H9 (cell line): ENCODE measurements at regions not wholly inside any gene's neighbourhood (a gene's known extent, or its start where the extent isn't known, plus 50 kb on each side); places are given as distances from the start of the nearest gene placed in this dataset.

Experiments used
- DNase-seq: peaks from one replicate; pipeline ENCODE4 v3.0.0-alpha.2; 2017
- H2AFZ ChIP-seq: one replicate; pipeline ENCODE4 v1.6.1; 2013; ENCODE audit warnings: mild to moderate bottlenecking, low read length, control low read depth, moderate library complexity
- H2AK5ac ChIP-seq: 2 replicates; pipeline ENCODE4 v1.6.1; 2013; ENCODE audit warnings: low read length, control low read depth, mixed read lengths; ENCODE audit not compliant: insufficient read length
- H2BK120ac ChIP-seq: one replicate; pipeline ENCODE4 v1.6.1; 2013; ENCODE audit warnings: low read depth, mild to moderate bottlenecking, low read length, control low read depth, inconsistent platforms; ENCODE audit not compliant: poor library complexity, severe bottlenecking
- H2BK12ac ChIP-seq: 2 replicates; pipeline ENCODE4 v1.6.1; 2013; ENCODE audit warnings: low read length, control low read depth, mixed read lengths, low read depth; ENCODE audit not compliant: insufficient read length
- H2BK15ac ChIP-seq: 2 replicates; pipeline ENCODE4 v1.6.1; 2013; ENCODE audit warnings: low read depth, low read length, control low read depth
- H2BK20ac ChIP-seq: one replicate; pipeline ENCODE4 v1.6.1; 2013; ENCODE audit warnings: low read depth, mild to moderate bottlenecking, low read length, control low read depth, inconsistent platforms; ENCODE audit not compliant: poor library complexity, severe bottlenecking
- H2BK5ac ChIP-seq: 2 replicates; pipeline ENCODE4 v1.6.1; 2013; ENCODE audit warnings: low read length, control low read depth, mixed read lengths; ENCODE audit not compliant: insufficient read length
- H3K14ac ChIP-seq: 2 replicates; pipeline ENCODE4 v1.6.1; 2013; ENCODE audit warnings: low read length, control low read depth; ENCODE audit not compliant: insufficient read depth
- H3K18ac ChIP-seq: 2 replicates; pipeline ENCODE4 v1.6.1; 2013; ENCODE audit warnings: low read depth, mild to moderate bottlenecking, mixed read lengths, low read length, control low read depth; ENCODE audit not compliant: insufficient read length
- H3K23ac ChIP-seq: 2 replicates; pipeline ENCODE4 v1.6.1; 2013; ENCODE audit warnings: low read length, control low read depth, mixed read lengths, low read depth; ENCODE audit not compliant: insufficient read length
- H3K23me2 ChIP-seq: 2 replicates; pipeline ENCODE4 v1.6.1; 2013; ENCODE audit warnings: low read depth, mild to moderate bottlenecking, mixed read lengths, low read length, control low read depth; ENCODE audit not compliant: insufficient read length, poor library complexity, severe bottlenecking
- H3K27ac ChIP-seq: 2 replicates; pipeline ENCODE4 v1.5.1; 2013; ENCODE audit warnings: low read length, control low read depth, mixed read lengths, low read depth; ENCODE audit not compliant: insufficient read length
- H3K27me3 ChIP-seq: 2 replicates; pipeline ENCODE4 v1.6.1; 2013; ENCODE audit warnings: low read length, control low read depth, inconsistent platforms; ENCODE audit not compliant: insufficient read depth
- H3K4ac ChIP-seq: 2 replicates; pipeline ENCODE4 v1.6.1; 2013; ENCODE audit warnings: low read depth, mild to moderate bottlenecking, control low read depth, inconsistent platforms, low read length, moderate library complexity
- H3K4me1 ChIP-seq: 2 replicates; pipeline ENCODE4 v1.6.1; 2013; ENCODE audit warnings: low read length, control low read depth, inconsistent platforms; ENCODE audit not compliant: insufficient read depth
- H3K4me2 ChIP-seq: 2 replicates; pipeline ENCODE4 v1.6.1; 2013; ENCODE audit warnings: low read length, control low read depth, mixed read lengths; ENCODE audit not compliant: insufficient read length, insufficient read depth
- H3K56ac ChIP-seq: 2 replicates; pipeline ENCODE4 v1.6.1; 2013; ENCODE audit warnings: low read depth, mild to moderate bottlenecking, mixed read lengths, low read length, control low read depth; ENCODE audit not compliant: insufficient read length
- H3K79me1 ChIP-seq: 2 replicates; pipeline ENCODE4 v1.6.1; 2013; ENCODE audit warnings: low read depth, mild to moderate bottlenecking, moderate library complexity, low read length, control low read depth, inconsistent platforms; ENCODE audit not compliant: insufficient read depth, poor library complexity, severe bottlenecking
- H3K79me2 ChIP-seq: 2 replicates; pipeline ENCODE4 v1.6.1; 2013; ENCODE audit warnings: low read length, control low read depth, inconsistent platforms; ENCODE audit not compliant: insufficient read depth
- H3K9ac ChIP-seq: 2 replicates; pipeline ENCODE4 v1.6.1; 2013; ENCODE audit warnings: low read length, control low read depth, mixed read lengths; ENCODE audit not compliant: insufficient read length; ENCODE audit errors: extremely low read depth
- H3K9me3 ChIP-seq: one replicate; pipeline ENCODE4 v1.6.1; 2013; ENCODE audit warnings: low read depth, low read length, inconsistent platforms; ENCODE audit not compliant: control insufficient read depth
- H3T11ph ChIP-seq: one replicate; pipeline ENCODE4 v1.6.1; 2013; ENCODE audit warnings: mild to moderate bottlenecking, low read length, control low read depth, inconsistent platforms
- H4K20me1 ChIP-seq: one replicate; pipeline ENCODE4 v1.6.1; 2013; ENCODE audit not compliant: control insufficient read depth, insufficient read length, insufficient read depth
- H4K5ac ChIP-seq: 2 replicates; pipeline ENCODE4 v1.6.1; 2013; ENCODE audit warnings: low read depth, mild to moderate bottlenecking, mixed read lengths, low read length, control low read depth; ENCODE audit not compliant: insufficient read length
- H4K8ac ChIP-seq: replicated peaks from 2 replicates; pipeline ENCODE4 v1.6.1; 2013; ENCODE audit warnings: low read length, control low read depth, mixed read lengths, low read depth; ENCODE audit not compliant: insufficient read length
- H4K91ac ChIP-seq: 2 replicates; pipeline ENCODE4 v1.6.1; 2013; ENCODE audit warnings: low read depth, mild to moderate bottlenecking, moderate library complexity, mixed read lengths, low read length, control low read depth; ENCODE audit not compliant: insufficient read length
- H3K27ac Mint-ChIP-seq, 3 experiments: 2 replicates in 2 of 3; 3 replicates in 1 of 3; pipeline ENCODE4 v1.8.0; 2020 to 2021; ENCODE audit warnings: mixed read lengths in 3 of 3, mild to moderate bottlenecking in 1 of 3, moderate library complexity in 1 of 3
- H3K27me3 Mint-ChIP-seq: 2 replicates; pipeline ENCODE4 v1.8.0; 2021; ENCODE audit warnings: low read depth, mild to moderate bottlenecking, moderate library complexity, mixed read lengths
- H3K36me3 Mint-ChIP-seq, 3 experiments: 2 replicates in 2 of 3; 3 replicates in 1 of 3; pipeline ENCODE4 v1.8.0; 2020 to 2021; ENCODE audit warnings: low read depth in 3 of 3, mixed read lengths in 3 of 3; ENCODE audit not compliant: insufficient read depth in 1 of 3
- H3K4me1 Mint-ChIP-seq, 2 experiments: 2 replicates each; pipeline ENCODE4 v1.8.0; 2020; ENCODE audit warnings: mixed read lengths in 2 of 2
- H3K4me3 Mint-ChIP-seq, 2 experiments: 2 replicates in 1 of 2; 3 replicates in 1 of 2; pipeline ENCODE4 v1.8.0; 2020 to 2021; ENCODE audit warnings: mild to moderate bottlenecking in 2 of 2, mixed read lengths in 2 of 2, moderate library complexity in 1 of 2
- H3K9me3 Mint-ChIP-seq, 2 experiments: 2 replicates in 1 of 2; 3 replicates in 1 of 2; pipeline ENCODE4 v1.8.0; 2020; ENCODE audit warnings: mild to moderate bottlenecking in 2 of 2, mixed read lengths in 2 of 2, moderate library complexity in 1 of 2
- CTCF ChIP-seq: fragments of 200-600 bp; sonication (generic); conservative IDR thresholded peaks from 3 replicates; pipeline ENCODE4 v1.8.0; 2021; ENCODE audit warnings: antibody characterized with exemption, mild to moderate bottlenecking
- WGBS: extraction: QIAGEN DNeasy Blood & Tissue Kit; methylation state at CpG from one replicate; pipeline ENCODE4 v1.1.7; 2013; ENCODE audit warnings: missing lambda C conversion rate, low lambda C conversion rate, mixed read lengths; ENCODE audit not compliant: insufficient read length; ENCODE audit errors: extremely low coverage; 5-methylcytosine and 5-hydroxymethylcytosine counted together

- no peak overlapping the region for H3K18ac ChIP-seq
- no peak overlapping the region for H4K91ac ChIP-seq
- H3K14ac ChIP-seq = no peak overlapping the region
- no peak overlapping the region for H2AK5ac ChIP-seq
- H3K4me3 Mint-ChIP-seq = no peak overlapping the region
- no peak overlapping the region for H2AFZ ChIP-seq
- no peaks in the 10 kb centered on the region for H3K23me2 ChIP-seq
- H3T11ph ChIP-seq = no peak overlapping the region
- no peak overlapping the region for H4K5ac ChIP-seq
- no peaks in the 10 kb centered on the region for H3K27me3 ChIP-seq
- TF ChIP-seq CTCF = no peak
- no peak overlapping the region for H2BK20ac ChIP-seq
- H2BK12ac ChIP-seq = no peak overlapping the region
- H3K27ac Mint-ChIP-seq = no peak overlapping the region
- H3K4me2 ChIP-seq = no peak overlapping the region
- H3K79me1 ChIP-seq = no peaks in the 10 kb centered on the region
- no peaks in the 10 kb centered on the region for H3K4me1 ChIP-seq
- H3K9ac ChIP-seq = no peak overlapping the region
- peaks cover 2 to 4% of the 10 kb centered on the region in 2 experiments; a peak in 1 of 4 replicates for H3K4me1 Mint-ChIP-seq
- no peak overlapping the region for H2BK5ac ChIP-seq
- H3K36me3 Mint-ChIP-seq = peaks cover 1 to 3% (median 2%) of the 10 kb centered on the region in 3 experiments; a peak in 5 of 7 replicates
- no peak overlapping the region for H3K27ac ChIP-seq
- no peak for DNase-seq
- H4K8ac ChIP-seq = no peak overlapping the region
- no peaks in the 10 kb centered on the region for H3K9me3 ChIP-seq
- no CpG with 5 or more reads among the region's 3 CpGs for WGBS
- no peak overlapping the region for H3K23ac ChIP-seq
- no peak overlapping the region for H2BK120ac ChIP-seq
- no peak overlapping the region for H3K56ac ChIP-seq
- no peak overlapping the region for H3K4ac ChIP-seq
- H2BK15ac ChIP-seq = no peak overlapping the region
- H3K27me3 Mint-ChIP-seq = no peaks in the 10 kb centered on the region
- H4K20me1 ChIP-seq = no peaks in the 10 kb centered on the region
- H3K79me2 ChIP-seq = no peaks in the 10 kb centered on the region
- peaks cover 2 to 5% of the 10 kb centered on the region in 2 experiments for H3K9me3 Mint-ChIP-seq
These were observed 231.5 kb downstream of the TRIML1 start for GRCh38 chr4:188370777-188371176.
